Glutamatergic neuron (in vitro differentiated cells): ENCODE measurements at regions not wholly inside any gene's neighbourhood (a gene's known extent, or its start where the extent isn't known, plus 50 kb on each side); places are given as distances from the start of the nearest gene placed in this dataset.

Source experiments
- DNase-seq: peaks from one replicate; pipeline ENCODE4 v3.0.0; 2022
- H3K27ac Mint-ChIP-seq: one replicate; pipeline ENCODE4 v1.8.0; 2020; ENCODE audit warnings: mild to moderate bottlenecking, mixed read lengths, inconsistent platforms; ENCODE audit not compliant: unreplicated experiment
- H3K27me3 Mint-ChIP-seq: one replicate; pipeline ENCODE4 v1.8.0; 2020; ENCODE audit warnings: mild to moderate bottlenecking, moderate library complexity, mixed read lengths, inconsistent platforms; ENCODE audit not compliant: unreplicated experiment
- H3K36me3 Mint-ChIP-seq: one replicate; pipeline ENCODE4 v1.8.0; 2020; ENCODE audit warnings: mild to moderate bottlenecking, mixed read lengths, inconsistent platforms; ENCODE audit not compliant: unreplicated experiment
- H3K4me1 Mint-ChIP-seq: one replicate; pipeline ENCODE4 v1.8.0; 2020; ENCODE audit warnings: mild to moderate bottlenecking, low read depth, mixed read lengths, inconsistent platforms; ENCODE audit not compliant: unreplicated experiment
- H3K4me3 Mint-ChIP-seq: one replicate; pipeline ENCODE4 v1.8.0; 2020; ENCODE audit warnings: mild to moderate bottlenecking, mixed read lengths, inconsistent platforms; ENCODE audit not compliant: unreplicated experiment
- H3K9me3 Mint-ChIP-seq: one replicate; pipeline ENCODE4 v1.8.0; 2020; ENCODE audit warnings: mild to moderate bottlenecking, moderate library complexity, mixed read lengths, inconsistent platforms; ENCODE audit not compliant: unreplicated experiment
- TF ChIP-seq, protein P1 (sequence below): fragments of 200-600 bp; sonication (generic); IDR thresholded peaks from one replicate; pipeline ENCODE4 v1.5.0; 2021; ENCODE audit not compliant: partially characterized antibody, unreplicated experiment

DNA sequence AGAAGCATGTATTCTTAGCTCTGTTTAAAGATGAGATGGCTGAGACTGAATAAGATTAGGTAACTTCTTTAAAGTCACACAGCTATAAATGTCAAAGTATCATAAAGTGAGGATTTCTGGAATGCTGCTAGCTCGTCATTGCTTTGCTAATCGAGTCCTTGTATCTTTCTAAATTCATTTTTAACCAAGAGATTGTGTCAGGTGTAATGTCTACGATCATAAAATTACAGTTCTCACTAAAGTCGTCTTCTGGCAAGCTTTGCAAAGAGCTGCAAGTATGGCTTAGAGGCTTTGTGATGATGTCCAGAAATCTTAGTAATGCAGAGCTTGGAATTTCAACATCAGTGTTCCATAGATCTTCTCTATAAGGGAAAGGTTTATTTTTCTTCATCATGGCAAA is 569.8 kb downstream of the LMO4 start:
- Mint-ChIP-seq H3K36me3 (no peaks in the 10 kb centered on the region), H3K9me3 (no peaks in the 10 kb centered on the region), H3K27ac (no peak overlapping the region), H3K4me3 (no peak overlapping the region), H3K27me3 (no peaks in the 10 kb centered on the region), H3K4me1 (no peaks in the 10 kb centered on the region)
- no peak for DNase-seq
- TF ChIP-seq, protein P1, sequence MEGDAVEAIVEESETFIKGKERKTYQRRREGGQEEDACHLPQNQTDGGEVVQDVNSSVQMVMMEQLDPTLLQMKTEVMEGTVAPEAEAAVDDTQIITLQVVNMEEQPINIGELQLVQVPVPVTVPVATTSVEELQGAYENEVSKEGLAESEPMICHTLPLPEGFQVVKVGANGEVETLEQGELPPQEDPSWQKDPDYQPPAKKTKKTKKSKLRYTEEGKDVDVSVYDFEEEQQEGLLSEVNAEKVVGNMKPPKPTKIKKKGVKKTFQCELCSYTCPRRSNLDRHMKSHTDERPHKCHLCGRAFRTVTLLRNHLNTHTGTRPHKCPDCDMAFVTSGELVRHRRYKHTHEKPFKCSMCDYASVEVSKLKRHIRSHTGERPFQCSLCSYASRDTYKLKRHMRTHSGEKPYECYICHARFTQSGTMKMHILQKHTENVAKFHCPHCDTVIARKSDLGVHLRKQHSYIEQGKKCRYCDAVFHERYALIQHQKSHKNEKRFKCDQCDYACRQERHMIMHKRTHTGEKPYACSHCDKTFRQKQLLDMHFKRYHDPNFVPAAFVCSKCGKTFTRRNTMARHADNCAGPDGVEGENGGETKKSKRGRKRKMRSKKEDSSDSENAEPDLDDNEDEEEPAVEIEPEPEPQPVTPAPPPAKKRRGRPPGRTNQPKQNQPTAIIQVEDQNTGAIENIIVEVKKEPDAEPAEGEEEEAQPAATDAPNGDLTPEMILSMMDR = no peak

DNA sequence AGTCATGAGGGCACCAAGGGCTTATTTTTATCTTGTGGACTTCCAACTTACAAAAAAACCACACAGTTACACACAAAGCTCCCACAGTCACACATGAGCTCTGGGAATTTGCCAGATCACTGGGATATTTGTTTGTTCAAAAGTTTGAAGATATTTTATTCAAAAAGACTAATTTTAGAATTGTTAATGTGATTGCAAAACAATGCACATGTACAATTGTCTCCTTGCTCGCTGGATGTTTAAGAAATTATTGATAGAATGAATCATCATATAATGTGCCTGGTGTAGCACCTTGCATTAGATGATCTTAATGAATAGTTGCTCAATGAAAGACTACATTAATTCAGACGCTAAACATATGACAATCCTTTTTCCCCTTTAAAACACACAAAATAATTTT is 570.3 kb downstream of the LMO4 start:
- no peaks in the 10 kb centered on the region for H3K27me3 Mint-ChIP-seq
- H3K4me1 Mint-ChIP-seq = no peaks in the 10 kb centered on the region
- no peak overlapping the region for H3K27ac Mint-ChIP-seq
- DNase-seq = no peak
- no peaks in the 10 kb centered on the region for H3K36me3 Mint-ChIP-seq
- no peak overlapping the region for H3K4me3 Mint-ChIP-seq
- H3K9me3 Mint-ChIP-seq = no peaks in the 10 kb centered on the region
- TF ChIP-seq, protein P1 = no peak

DNA sequence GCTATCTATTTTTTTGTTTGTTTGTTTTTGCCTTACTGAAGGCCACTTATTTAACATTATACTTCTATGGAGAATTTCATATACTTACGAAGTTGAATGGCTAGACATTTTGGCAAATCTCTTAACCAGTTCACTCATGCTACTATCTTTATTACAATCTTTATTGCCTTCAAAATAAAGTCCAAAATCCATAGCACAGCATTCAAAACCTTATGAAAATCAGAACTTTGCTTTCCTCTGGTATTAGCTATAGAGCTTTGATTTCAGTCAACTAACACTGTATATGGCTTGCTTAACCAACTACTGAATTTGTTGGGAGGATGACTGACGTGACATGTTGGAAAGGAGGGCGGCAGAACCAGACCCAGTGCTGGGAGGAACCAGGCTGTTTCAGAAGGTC is 571.1 kb downstream of the LMO4 start:
- DNase-seq = no peak
- H3K4me1 Mint-ChIP-seq = no peaks in the 10 kb centered on the region
- no peak overlapping the region for H3K27ac Mint-ChIP-seq
- no peaks in the 10 kb centered on the region for H3K27me3 Mint-ChIP-seq
- H3K36me3 Mint-ChIP-seq = no peaks in the 10 kb centered on the region
- H3K9me3 Mint-ChIP-seq = no peaks in the 10 kb centered on the region
- TF ChIP-seq, protein P1 = no peak
- H3K4me3 Mint-ChIP-seq = no peak overlapping the region

DNA sequence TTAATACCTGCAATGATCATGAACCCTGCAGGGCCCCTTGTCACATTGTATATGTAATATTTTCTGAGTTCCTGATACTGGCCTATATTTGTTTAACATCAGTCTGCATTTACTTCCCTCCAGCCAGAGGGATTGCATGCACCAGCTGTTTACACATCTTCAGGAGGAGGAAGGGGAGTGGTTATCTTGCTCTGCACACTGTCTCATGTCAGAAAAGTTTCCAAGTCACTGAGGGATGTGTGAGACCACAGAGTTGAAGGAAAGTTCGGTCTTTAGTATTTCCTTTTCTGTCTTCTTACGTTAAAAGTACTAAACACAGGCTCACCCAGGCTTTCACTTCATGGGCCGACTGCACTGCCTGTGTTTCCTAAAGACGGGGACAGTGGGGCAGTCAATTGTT is 574.1 kb downstream of the LMO4 start:
- no peak for DNase-seq
- no peak overlapping the region for H3K4me3 Mint-ChIP-seq
- H3K4me1 Mint-ChIP-seq = no peaks in the 10 kb centered on the region
- H3K27ac Mint-ChIP-seq = no peak overlapping the region
- TF ChIP-seq, protein P1 = no peak
- H3K27me3 Mint-ChIP-seq = peaks cover 2% of the 10 kb centered on the region
- H3K9me3 Mint-ChIP-seq = no peaks in the 10 kb centered on the region
- no peaks in the 10 kb centered on the region for H3K36me3 Mint-ChIP-seq

DNA sequence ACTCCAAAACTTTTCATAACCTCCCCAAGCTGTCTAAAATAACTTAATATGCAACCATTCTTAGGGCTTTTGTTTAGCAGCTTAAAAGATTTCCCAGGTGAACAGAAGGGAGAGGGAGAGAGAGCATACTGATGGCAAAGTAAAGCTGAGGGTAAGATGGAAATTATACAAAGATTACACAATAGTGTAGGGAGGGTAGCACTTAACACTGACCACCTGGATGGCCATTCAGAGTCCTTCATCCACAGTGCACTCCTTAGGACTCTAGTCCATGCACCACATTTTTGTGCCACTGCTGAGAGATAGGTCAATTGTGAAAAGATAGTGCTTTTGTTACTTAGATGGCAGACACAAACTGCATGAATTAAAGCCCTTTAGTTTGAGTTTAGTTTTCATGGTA is 574.6 kb downstream of the LMO4 start:
- Mint-ChIP-seq H3K27ac (no peak overlapping the region), H3K36me3 (no peaks in the 10 kb centered on the region), H3K27me3 (peaks cover 2% of the 10 kb centered on the region), H3K4me3 (no peak overlapping the region), H3K9me3 (no peaks in the 10 kb centered on the region), H3K4me1 (no peaks in the 10 kb centered on the region)
- no peak for DNase-seq
- TF ChIP-seq, protein P1 = no peak
